MV-4-11 (cell line): ENCODE measurements at regions not wholly inside any gene's neighbourhood (a gene's known extent, or its start where the extent isn't known, plus 50 kb on each side); places are given as distances from the start of the nearest gene placed in this dataset.

Source experiments
- DNase-seq: peaks from one replicate; lab custom pipeline; 2025; lab: John Stamatoyannopoulos, UW

DNA sequence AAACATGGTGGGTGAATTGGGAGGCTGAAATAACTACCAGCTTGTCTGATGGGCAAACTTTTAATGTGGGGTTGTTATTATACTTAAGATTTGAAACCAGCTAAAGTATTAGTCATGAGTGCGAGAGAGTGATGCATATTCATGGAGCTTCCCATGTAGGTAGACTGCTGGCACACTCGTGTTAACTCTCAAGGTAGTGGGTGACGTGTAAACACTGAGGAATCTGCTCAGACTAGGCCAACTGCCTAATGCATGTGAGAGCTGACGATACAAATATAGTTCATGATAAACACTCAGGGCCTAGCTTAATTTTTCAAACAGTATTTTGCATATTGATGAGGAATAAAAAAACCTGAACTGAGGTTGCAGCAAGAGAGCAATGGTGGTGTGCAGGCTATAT is 1165.7 kb upstream of the PIK3C3 start:
- DNase-seq: no peak

- DNase-seq: no peak
These were observed 1172.4 kb upstream of the PIK3C3 start for GRCh38 chr18:40782453-40783130.

DNA sequence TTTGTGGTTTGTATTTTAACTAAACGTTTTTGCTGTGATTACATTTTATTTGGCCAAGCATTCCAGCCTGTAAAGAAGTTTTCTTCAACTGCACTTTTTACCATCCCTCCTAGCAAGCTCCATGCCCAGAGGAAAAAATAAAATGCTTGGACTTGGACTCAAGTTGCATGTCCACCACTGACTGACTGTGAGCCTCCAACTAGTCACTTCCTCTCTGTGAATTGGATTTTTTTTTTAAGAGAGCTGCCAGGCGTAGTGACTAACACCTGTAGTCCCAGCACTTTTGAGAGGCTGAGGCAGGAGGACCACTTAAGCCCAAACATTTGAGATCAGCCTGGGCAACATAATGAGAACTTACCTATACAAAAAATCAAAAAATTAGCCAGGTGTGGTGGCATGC is 1185.2 kb upstream of the PIK3C3 start:
- no peak for DNase-seq

DNA sequence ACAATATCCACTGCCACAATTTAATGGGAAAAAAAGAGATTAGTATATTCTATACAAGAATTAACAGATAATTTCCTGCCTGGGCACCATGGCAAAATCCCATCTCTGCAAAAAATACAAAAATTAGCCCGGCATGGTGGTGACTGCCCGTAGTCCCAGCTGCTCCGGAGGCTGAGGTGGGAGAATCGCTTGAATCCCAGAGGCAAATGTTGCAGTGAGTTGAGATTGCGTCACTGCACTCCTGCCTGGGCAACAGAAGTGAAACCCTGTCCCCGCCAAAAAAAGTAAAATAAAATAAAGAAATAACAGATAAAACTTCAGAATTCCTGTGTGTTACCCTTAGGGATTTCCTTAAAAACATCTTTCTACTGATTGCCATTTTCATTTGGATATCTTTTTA is 1194.8 kb upstream of the PIK3C3 start:
- DNase-seq: no peak

DNA sequence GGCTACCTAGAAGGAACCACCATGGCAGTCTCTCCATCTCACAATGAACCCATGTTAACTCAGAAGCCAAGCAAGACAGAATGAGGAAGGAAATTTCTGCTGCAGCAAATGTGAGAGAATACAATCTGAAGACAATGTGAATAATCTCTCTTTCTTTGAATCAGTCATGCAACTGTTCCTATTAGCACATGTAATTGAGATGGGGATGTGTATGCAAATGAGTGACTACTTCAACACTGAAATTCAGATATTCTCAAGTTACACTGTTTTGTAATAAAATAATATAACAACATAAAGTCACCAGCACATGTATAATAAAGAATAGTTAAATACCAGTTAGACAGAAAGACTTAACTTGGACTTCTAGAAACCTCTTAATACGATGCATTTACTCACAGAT is 1200.6 kb upstream of the PIK3C3 start:
- no peak for DNase-seq

GRCh38 chr18:40752316-40752715 is 1202.7 kb upstream of the PIK3C3 start:
- no peak for DNase-seq

GRCh38 chr18:40751186-40751585 is 1203.8 kb upstream of the PIK3C3 start:
- DNase-seq: no peak

GRCh38 chr18:40739029-40739428 is 1216.0 kb upstream of the PIK3C3 start:
- DNase-seq: no peak

DNA sequence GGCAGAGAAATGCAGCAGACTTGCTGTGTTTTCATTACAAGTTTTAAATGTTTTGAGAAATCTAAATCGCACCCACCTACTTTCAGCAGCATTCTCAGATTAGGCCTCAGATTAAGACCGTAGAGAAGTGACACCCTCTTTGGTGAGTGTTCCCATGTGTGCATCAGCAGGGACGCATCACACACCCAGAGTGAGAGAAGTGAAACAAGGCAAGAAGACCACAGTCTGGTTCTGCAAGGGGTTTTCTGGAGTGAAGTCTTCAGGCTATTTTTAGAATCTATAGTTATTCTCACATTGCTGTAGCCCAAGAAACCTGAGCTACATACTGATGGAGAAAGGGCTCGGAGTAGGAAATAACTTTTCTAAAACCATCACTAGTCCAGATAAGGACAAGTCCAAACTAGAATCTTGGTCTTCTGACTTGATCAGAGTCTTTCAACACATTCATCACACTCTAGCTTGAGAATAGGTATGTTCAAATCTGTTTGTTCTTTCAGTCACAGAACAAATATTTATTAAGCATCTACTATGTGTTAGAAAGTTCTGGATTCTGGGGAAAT is 1216.6 kb upstream of the PIK3C3 start:
- DNase-seq: peak; percentile 61

- DNase-seq: no peak
These were observed 1246.3 kb upstream of the PIK3C3 start for GRCh38 chr18:40708726-40709125.

GRCh38 chr18:40707797-40708196 is 1247.2 kb upstream of the PIK3C3 start:
- DNase-seq: no peak

DNA sequence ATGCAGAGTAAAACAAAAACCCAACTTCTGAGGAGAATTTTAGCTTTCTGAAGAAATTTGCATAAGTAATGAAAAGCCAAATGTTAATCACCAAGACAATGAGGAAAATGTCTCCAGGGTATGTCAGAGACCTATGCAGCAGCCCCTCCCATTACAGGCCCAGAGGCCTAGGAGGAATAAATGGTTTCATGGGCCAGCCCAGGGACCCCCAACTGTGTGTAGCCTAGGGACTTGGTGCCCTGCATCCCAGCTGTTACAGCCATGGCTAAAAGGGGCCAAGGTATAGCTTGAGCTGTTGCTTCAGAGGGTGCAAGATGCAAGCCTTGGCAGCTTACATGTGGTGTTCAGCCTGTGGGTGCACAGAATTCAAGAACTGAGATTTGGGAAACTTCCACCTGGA is 1256.9 kb upstream of the PIK3C3 start:
- no peak for DNase-seq

GRCh38 chr18:40695526-40695925 is 1259.5 kb upstream of the PIK3C3 start:
- DNase-seq: no peak

GRCh38 chr18:40692871-40693270 is 1262.2 kb upstream of the PIK3C3 start:
- DNase-seq: no peak

GRCh38 chr18:40690062-40690461 is 1265.0 kb upstream of the PIK3C3 start:
- no peak for DNase-seq

DNA sequence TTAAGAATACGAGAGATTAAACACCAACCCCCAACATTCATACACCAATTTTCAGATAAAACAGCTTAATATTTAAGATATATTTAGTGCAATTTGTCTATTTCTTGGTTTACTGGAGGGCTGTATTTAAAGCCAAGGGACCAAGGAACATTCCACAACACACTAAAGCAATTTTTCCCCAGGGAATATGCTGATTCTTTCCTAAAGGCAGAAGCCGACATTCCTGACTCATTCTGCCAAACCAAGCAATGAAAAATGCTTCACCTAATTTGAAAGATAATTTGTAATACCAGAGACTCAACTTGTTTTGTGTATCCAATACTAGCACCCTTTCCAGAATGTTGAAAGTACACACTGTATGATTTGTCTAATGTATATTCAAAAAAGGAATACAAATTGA is 1267.6 kb upstream of the PIK3C3 start:
- DNase-seq: no peak

- DNase-seq: no peak
These were observed 1268.2 kb upstream of the PIK3C3 start for GRCh38 chr18:40686836-40687235.

DNA sequence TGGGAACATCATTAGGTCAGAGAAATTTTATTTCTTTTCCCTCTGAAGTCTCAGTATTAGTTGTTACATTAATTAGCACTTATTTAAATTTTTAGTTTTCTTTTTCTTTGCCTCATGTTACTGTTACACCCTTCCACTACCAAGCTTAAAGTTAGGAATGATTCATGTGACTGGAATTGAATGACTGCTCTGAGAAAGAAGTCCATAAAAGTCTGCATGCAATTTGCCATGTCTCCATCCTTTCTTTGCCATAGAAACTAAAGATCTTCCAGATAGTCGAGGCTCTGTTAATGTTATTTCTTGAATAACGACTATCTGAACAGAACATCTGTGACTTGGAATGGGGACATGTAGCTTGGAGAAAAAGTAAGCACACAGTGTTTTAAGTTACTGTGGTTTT is 1269.8 kb upstream of the PIK3C3 start:
- no peak for DNase-seq

DNA sequence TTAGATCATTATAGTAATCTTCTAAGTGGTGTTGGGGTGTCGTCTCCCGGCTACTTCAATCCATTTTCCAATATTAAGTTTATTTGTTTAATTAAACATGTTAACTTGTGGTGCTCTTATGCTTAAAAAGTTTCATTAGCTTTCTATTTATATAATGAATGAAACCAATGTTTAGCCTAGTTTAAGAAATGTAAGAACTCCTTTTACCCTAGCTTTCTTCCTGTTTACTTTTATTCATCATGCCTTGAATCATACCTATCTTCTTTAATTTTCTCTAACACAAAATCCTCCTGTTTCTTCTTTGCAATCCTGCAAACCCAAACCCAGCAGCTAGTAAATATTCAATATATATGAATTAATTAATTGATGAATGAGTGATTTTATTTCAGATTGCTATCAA is 1276.7 kb upstream of the PIK3C3 start:
- no peak for DNase-seq

DNA sequence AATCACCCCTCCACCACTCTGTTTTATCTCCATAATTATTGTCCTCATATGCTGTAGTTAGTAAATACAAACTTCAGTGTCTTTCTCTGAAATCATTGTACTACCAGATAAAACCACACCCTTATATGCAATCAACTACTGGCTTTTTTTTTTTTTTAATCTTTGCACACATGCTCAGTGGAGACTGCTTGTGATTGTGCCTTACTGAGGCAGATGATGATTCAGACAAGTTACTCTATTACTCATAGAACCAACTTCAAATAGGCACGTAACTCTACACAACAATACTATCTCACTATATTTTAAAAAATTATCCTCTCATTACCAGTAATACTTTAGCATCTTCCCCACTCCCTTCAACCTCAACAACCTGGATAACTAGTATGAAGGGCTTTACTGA is 1278.4 kb upstream of the PIK3C3 start:
- DNase-seq: no peak

DNA sequence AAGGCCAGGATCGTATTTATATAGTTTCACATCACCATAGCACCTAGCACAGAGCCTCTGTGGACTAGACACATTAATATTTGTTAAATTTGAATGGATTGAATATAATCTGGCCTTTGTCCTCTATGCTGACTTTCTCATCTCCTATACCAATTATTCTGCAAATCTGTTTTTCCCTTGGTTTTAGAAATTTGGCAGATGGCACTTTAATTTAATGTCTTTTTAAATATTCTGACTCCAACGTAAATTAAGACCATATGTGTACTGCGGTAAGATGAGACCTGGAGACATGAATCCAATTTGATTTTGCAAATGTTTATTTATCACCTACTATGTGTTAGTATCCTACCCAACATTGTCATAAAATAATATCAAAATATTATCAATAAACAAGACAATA is 1281.9 kb upstream of the PIK3C3 start:
- no peak for DNase-seq

DNA sequence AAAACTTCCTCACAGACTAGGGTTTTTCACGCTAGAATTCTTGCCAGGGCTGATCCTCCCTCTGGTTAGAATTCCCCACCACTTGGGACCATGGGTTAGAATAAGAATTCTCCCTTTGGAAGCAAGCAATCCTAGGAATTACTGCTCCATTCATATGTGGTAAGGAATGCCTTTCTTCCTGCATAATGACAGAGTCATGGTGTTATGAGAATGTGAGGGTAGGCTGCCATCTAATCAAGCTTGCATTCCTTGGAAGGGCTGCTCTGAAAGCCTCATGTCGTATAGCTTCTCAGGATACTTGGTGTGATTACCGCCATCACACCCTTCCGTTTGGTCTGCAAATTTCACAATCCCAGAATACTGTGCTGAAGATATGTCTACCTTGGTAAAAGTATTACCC is 1282.4 kb upstream of the PIK3C3 start:
- DNase-seq: no peak

- no peak for DNase-seq
These were observed 1284.2 kb upstream of the PIK3C3 start for GRCh38 chr18:40670668-40671375.
